ENCODE measurements at regions not wholly inside any gene's neighbourhood (a gene's known extent, or its start where the extent isn't known, plus 50 kb on each side); places are given as distances from the start of the nearest gene placed in this dataset.

DNA sequence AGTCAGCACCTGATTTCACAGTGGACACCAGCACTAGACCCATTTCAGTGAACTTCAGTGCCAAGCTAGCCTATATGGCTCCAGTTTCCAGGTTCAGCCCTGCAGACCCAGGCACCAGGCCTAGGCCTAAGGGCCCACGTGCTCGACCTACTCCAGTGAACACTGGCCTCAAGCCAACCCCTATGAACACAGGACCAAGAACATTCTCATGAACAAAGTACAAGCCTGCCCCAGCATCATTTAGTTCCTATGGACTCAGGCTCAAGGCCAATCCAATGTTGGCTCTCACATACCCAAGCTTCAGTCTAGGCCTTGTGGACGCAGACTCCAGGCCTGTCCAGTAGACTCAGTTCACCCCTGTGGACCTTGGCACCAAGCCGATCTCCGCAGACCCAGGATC, 385.5 kb downstream of the DHX35 start:
- H3K27ac ChIP-seq = no peak overlapping the region
- DNase-seq (ENCODE audit: low read depth, low spot score) = no peak

DNA sequence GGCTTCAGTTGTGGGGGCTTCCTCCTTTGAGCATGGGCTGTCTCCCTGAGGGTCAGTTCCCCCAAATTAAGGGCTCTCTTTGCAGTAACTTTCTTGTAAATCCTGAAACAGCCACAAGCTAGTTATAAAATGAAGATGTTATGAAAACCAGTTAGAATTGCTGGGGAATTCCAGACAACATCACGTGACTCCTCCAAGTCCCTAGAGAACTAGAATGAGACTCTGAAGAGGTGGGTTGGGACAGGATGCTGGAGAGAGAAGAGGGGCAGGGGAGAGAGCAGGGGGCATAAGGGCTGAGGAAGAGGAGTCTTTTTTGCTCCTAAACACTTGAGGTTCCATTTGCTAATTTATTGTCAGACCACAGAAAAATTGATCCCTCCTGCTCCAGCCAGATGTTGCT, 380.3 kb downstream of the DHX35 start:
- no peak overlapping the region for H3K27ac ChIP-seq
- DNase-seq (ENCODE audit: low read depth, low spot score) = no peak

DNA sequence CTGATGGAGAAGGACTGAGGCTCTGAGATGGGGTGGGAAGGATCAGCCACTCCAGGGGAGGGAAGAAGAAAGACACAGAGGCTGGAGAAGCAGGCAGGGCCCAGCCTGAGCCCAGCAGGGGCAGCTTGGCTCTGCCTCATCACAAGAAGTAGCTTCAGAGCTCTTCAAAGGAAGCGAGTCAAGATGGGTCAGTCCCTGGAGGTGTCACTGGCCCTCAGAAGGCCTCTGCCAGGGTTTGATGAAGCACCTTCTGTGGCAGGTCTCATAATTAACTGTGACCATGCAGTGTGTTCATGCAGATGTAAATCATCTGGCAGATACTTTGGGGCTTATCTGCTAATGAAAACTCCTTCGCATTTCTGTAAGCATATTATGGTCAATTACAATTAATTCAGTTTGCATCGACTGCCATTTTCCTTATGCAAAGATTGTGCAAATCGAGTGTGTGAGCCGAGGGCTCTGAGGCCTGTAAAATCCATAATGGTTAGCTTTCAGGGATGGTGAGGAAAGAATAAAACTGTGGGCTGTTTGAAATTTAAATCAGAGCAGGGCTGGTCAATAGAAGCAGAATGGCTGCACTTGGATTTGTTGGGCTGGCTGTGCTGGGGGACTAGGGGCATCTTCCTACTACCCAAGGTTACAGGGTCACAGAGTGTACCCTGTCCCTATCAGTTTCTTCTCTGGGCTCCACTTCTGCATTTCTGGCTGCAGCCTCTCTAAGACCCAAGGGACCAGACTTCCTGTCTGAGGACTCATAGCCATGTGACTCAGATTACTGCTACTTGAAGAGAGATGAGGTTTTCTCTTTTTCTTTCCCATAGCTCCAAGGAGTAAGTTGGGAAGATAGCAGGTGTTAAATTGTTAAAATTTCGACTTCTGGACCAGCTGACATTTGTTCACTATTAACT, 376.6 kb downstream of the DHX35 start:
- no peak overlapping the region for H3K27ac ChIP-seq
- DNase-seq (ENCODE audit: low read depth, low spot score) = no peak

GRCh38 chr20:39333211-39333610, 371.1 kb downstream of the DHX35 start:
- no peak for DNase-seq (ENCODE audit: low read depth, low spot score)
- no peak overlapping the region for H3K27ac ChIP-seq

DNA sequence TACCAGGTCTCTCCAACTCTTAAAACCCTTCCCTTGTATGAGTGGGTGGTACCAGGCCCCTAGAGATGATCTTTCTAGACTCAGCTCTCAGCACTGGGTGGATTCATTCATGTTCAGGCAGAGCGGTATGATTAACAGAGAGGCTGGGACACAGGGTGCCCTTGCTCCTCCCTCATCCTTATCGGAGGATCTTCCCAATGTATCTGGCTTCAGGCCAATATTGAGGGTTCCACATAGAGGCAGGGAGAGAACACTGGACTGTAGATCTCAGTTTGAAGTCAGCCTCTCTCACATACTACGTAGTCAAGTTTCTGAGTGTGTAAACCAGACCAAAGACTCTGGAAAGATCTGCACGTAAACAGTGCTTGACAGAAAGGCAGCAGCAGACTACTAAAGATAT, 366.2 kb downstream of the DHX35 start:
- no peak for DNase-seq (ENCODE audit: low read depth, low spot score)
- H3K27ac ChIP-seq = no peak overlapping the region

GRCh38 chr20:39326050-39326449, 363.9 kb downstream of the DHX35 start:
- H3K27ac ChIP-seq = no peak overlapping the region
- no peak for DNase-seq (ENCODE audit: low read depth, low spot score)

GRCh38 chr20:39318911-39319310, 356.8 kb downstream of the DHX35 start:
- no peak overlapping the region for H3K27ac ChIP-seq
- no peak for DNase-seq (ENCODE audit: low read depth, low spot score)

- no peak for DNase-seq (ENCODE audit: low read depth, low spot score)
- no peak overlapping the region for H3K27ac ChIP-seq
Observed at GRCh38 chr20:39312676-39313075, 350.5 kb downstream of the DHX35 start.

DNA sequence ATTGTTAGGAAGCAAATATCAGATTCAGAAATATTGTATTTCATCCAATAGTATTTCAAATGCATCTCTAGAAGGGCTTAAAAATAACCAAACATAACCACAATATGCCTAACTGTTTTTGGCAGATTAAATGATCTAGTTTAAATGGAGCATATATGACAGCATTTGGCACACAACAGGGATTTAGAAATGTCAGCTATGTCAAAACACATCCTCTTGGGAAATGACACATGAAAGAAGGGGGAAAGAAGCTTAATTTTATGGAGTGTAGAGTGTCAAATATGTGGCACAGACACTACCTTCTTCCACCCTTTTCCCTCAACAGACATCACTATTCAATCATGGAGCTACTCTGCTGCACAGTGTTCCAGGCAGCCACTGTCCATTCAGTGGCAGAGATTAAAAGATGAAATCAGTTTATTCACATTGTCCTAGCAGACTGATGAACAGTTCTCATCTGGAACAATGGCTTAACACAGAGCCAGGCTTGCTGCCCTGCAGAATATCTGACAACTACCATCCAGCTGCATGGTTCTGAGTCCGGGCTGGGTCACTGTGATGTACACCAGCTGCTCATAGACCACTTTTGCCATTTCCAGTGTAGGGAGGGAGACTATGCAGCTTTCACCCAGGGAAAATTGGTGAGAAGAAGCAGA, 349.8 kb downstream of the DHX35 start:
- no peak overlapping the region for H3K27ac ChIP-seq
- DNase-seq (ENCODE audit: low read depth, low spot score) = no peak

DNA sequence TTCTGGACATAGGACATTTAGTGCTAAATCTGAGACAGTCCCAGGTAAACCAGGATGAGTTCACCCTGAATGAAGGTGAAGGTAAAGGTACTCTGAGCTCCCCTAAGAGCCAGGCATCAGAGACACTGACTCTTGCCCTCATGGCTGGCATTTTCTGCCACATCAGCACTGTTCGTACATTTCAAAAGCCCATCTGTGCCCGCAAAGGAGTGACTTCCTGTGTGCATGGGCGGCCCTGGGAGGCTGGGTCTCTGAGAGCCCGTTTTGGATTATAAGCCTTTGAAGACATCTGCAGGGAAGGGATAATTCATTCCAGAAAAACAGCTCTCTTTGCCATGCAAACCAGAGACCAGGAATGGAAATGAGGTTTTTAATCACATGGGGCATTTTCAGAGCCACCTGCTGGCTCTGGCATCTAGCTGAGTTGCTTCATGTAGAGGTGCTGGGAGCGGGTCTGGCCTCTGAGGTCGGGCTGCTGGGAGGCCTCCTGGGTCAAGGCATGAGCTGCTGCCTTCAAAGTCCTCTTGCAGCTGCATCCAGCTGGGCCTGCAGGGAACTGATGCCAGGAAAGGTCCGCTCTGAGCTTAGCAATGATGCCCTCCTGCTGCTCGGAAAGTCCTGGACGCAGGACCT, 348.3 kb downstream of the DHX35 start:
- no peak for DNase-seq (ENCODE audit: low read depth, low spot score)
- no peak overlapping the region for H3K27ac ChIP-seq

GRCh38 chr20:39309458-39309857, 347.3 kb downstream of the DHX35 start:
- no peak for DNase-seq (ENCODE audit: low read depth, low spot score)
- no peak overlapping the region for H3K27ac ChIP-seq

GRCh38 chr20:39302312-39302711, 340.2 kb downstream of the DHX35 start:
- H3K27ac ChIP-seq = no peak overlapping the region
- DNase-seq (ENCODE audit: low read depth, low spot score) = no peak

GRCh38 chr20:39299783-39300182, 337.6 kb downstream of the DHX35 start:
- no peak for DNase-seq (ENCODE audit: low read depth, low spot score)
- H3K27ac ChIP-seq = no peak overlapping the region

DNA sequence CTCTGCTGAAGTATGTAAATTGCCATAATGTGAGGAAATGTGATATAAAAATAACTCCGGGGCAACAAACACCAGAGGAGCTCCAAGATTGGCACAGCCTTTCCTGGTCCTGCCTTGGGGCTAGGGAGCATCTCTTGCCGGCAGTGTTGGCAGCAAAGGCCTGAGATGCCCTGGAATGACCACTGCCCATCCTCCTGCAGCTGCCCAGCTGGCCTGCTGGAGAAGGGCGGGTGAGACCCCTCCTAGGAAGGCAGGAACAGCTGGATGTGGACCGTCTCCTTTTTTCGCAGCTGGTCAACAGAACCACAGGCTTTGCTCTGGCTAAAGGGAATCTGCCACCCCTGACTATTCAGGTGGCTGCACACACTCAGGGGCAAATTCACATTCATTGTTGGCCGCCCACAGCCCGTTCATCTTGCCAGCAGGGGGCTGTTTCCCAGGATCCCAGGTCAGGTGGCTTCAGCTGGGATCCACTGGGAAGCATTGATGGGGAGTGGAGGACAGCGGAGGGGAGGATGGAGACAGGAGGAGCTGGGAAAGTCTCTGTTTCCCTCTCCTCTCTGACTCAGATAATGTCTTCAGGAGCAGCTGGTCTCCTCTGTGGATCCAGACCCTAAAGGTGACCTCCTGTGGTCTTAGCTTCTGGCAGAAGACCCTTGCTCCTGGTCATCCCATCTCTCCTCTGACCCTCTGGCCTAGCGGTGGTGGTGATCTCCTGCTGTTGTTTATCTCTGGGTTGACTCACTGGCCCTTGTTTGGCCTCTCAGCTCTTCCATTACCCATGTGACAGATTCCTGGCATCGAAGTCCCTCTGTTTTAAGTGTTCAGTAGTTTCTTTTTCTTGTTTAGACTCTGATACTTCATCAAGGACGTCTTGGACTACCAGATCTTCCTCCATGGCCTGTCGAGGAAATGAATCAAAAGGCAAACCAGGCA, 336.7 kb downstream of the DHX35 start:
- DNase-seq (ENCODE audit: low read depth, low spot score) = no peak
- H3K27ac ChIP-seq = no peak overlapping the region

DNA sequence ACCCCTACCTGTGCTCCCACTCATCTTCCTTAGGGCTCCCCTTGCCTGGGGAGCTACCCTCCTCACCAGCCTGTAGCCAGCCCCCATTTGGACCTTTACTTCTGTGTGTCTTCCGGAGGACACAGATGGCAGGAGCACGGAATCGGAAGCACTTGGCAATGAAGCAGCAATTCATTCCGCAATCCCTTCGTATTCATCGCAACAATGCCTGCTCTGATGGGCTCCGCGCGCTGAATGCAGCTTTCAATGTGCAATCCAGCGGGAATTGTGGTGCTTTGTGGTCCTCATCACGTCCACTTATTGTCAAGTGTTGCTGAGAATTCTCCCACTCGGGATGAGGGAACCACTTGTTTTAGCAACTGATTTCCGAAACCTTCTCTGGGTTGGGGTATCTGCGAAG, 336.0 kb downstream of the DHX35 start:
- no peak overlapping the region for H3K27ac ChIP-seq
- no peak for DNase-seq (ENCODE audit: low read depth, low spot score)

- no peak for DNase-seq (ENCODE audit: low read depth, low spot score)
- H3K27ac ChIP-seq = no peak overlapping the region
Observed at GRCh38 chr20:39295301-39295700, 333.2 kb downstream of the DHX35 start.

DNA sequence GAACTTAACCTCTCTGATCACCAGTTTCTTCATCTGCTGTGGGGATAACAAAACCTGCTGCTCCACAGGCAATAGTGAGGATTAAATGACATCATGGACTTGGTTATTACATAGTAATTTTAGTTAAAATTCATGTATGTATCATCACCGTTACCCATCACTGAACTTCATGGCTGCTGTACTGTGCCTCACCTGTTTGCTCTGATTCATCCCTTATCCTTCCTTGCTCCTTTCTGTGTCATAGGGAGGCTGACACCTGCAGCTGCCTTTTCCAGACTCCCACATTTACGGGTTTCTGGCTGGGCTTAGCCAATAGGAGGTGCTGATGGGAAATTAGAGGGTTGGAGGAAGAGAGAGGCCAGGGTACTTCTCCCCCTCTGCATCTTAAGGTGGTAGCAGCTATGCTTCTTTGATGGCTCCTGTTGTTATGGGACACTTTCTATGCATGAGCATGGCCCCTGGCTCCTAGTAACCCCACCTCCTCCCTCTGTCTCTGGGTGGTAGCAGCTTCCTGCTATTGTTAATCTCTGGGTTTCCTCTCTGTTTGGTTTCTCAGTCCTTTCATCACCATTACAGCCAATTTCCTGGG, 332.1 kb downstream of the DHX35 start:
- DNase-seq (ENCODE audit: low read depth, low spot score) = no peak
- H3K27ac ChIP-seq = no peak overlapping the region

GRCh38 chr20:39292193-39292736, 330.1 kb downstream of the DHX35 start:
- H3K27ac ChIP-seq = no peak overlapping the region
- DNase-seq (ENCODE audit: low read depth, low spot score) = no peak

DNA sequence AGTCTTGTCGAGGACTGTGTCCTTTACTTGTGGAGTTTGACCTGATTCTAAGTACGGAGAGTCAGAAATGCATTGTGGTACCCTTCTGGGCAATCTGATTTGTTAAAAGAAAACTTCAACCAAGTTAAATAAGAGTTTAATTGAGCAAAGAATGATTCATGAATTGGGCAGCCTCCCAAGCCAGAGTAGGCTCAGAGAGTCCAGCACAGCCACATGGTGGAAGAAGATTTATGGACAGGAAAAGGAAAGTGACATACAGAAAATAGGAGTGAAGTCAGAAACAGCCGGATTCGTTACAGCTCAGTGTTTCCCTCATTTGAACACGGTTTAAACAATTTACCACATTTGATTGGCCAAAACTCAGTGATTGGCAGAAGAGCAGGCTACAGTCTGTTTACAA, 329.2 kb downstream of the DHX35 start:
- H3K27ac ChIP-seq = no peak overlapping the region
- peak; percentile 3 for DNase-seq (ENCODE audit: low read depth, low spot score)

DNA sequence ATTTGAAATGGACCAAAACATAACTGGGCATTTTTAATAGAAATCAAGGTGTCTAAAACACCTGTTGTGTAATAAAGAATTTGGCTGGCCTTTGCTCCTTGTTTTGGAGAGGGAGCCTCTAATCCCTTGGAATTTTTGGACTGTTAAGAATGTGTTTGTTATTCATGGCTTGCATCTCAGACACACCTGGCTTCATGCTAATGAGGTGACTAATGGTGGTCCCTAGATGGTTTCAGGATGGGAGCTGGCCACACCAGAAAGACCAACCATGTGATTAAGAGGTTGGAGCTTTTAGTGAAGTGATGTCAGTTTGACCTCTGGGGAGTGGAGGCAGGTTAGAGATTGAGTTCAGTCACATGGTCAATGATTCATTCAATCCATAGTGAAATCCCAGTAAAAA, 328.4 kb downstream of the DHX35 start:
- DNase-seq (ENCODE audit: low read depth, low spot score) = no peak
- no peak overlapping the region for H3K27ac ChIP-seq

Data from epithelial cell of prostate (primary cell).